HG03575 (cell line): ENCODE measurements at regions not wholly inside any gene's neighbourhood (a gene's known extent, or its start where the extent isn't known, plus 50 kb on each side); places are given as distances from the start of the nearest gene placed in this dataset.

Source experiments
- ATAC-seq: cut with Tn5 transposase; IDR thresholded peaks from one replicate; pipeline ENCODE4 v1.9.1; 2021; ENCODE audit not compliant: unreplicated experiment, insufficient number of reproducible peaks, low FRiP score; ENCODE audit errors: extremely low read depth

GRCh38 chr12:107955966-107956643, 173.0 kb upstream of the WSCD2 start:
- no peak for ATAC-seq

GRCh38 chr12:107957459-107957858, 171.6 kb upstream of the WSCD2 start:
- ATAC-seq = no peak

- ATAC-seq = no peak
Measured at GRCh38 chr12:107963635-107964034, 165.5 kb upstream of the WSCD2 start.

- ATAC-seq = no peak
Measured at GRCh38 chr12:107967170-107967569, 161.9 kb upstream of the WSCD2 start.

GRCh38 chr12:107973950-107974349, 155.1 kb upstream of the WSCD2 start:
- ATAC-seq = no peak

- no peak for ATAC-seq
Measured at GRCh38 chr12:107976331-107976730, 152.8 kb upstream of the WSCD2 start.

GRCh38 chr12:107978201-107978600, 150.9 kb upstream of the WSCD2 start:
- ATAC-seq = no peak

GRCh38 chr12:107978641-107979040, 150.4 kb upstream of the WSCD2 start:
- ATAC-seq = no peak

- ATAC-seq = no peak
Measured at GRCh38 chr12:107983756-107984472, 145.2 kb upstream of the WSCD2 start.

GRCh38 chr12:107984973-107985372, 144.1 kb upstream of the WSCD2 start:
- ATAC-seq = no peak

- ATAC-seq = no peak
Measured at GRCh38 chr12:107986183-107986582, 142.9 kb upstream of the WSCD2 start.

GRCh38 chr12:107990325-107990724, 138.8 kb upstream of the WSCD2 start:
- ATAC-seq = no peak

GRCh38 chr12:107992029-107992428, 137.1 kb upstream of the WSCD2 start:
- no peak for ATAC-seq

- no peak for ATAC-seq
Measured at GRCh38 chr12:107992870-107993451, 136.1 kb upstream of the WSCD2 start.

GRCh38 chr12:107998863-107999262, 130.2 kb upstream of the WSCD2 start:
- ATAC-seq = no peak

GRCh38 chr12:108000111-108000510, 129.0 kb upstream of the WSCD2 start:
- no peak for ATAC-seq

GRCh38 chr12:108004319-108004718, 124.8 kb upstream of the WSCD2 start:
- no peak for ATAC-seq

- ATAC-seq = no peak
Measured at GRCh38 chr12:108008163-108008905, 120.8 kb upstream of the WSCD2 start.

- ATAC-seq = no peak
Measured at GRCh38 chr12:108009442-108010070, 119.5 kb upstream of the WSCD2 start.
